Stomach smooth muscle (tissue), 2 donors: ENCODE measurements at regions not wholly inside any gene's neighbourhood (a gene's known extent, or its start where the extent isn't known, plus 50 kb on each side); places are given as distances from the start of the nearest gene placed in this dataset.
"Not testable (repeated sequence)": the region's sequence is repeated elsewhere in the genome, so short reads cannot be mapped to it uniquely, and the experiment has no call there.

Source experiments
- H3K27ac ChIP-seq: one replicate; pipeline ENCODE4 v1.7.0; 2013; ENCODE audit warnings: mild to moderate bottlenecking, low read length, inconsistent platforms
- H3K27me3 ChIP-seq, 2 donors: one replicate each; pipeline ENCODE4 v1.7.0; 2013; ENCODE audit warnings: low read length in 2 of 2; ENCODE audit not compliant: insufficient read depth in 2 of 2, control insufficient read depth in 1 of 2
- H3K36me3 ChIP-seq, 2 donors: one replicate each; pipeline ENCODE4 v1.7.0; 2013; ENCODE audit warnings: low read length in 2 of 2; ENCODE audit not compliant: control insufficient read depth in 2 of 2, insufficient read depth in 2 of 2
- H3K4me1 ChIP-seq: one replicate; pipeline ENCODE4 v1.7.0; 2013; ENCODE audit warnings: low read length; ENCODE audit not compliant: control insufficient read depth, insufficient read depth
- H3K4me3 ChIP-seq, 2 donors: one replicate each; pipeline ENCODE4 v1.7.0; 2013; ENCODE audit warnings: low read length in 2 of 2
- H3K9ac ChIP-seq, 2 donors: one replicate each; pipeline ENCODE4 v1.7.0; 2013; ENCODE audit warnings: low read length in 2 of 2, mild to moderate bottlenecking in 1 of 2
- H3K9me3 ChIP-seq, 2 donors: one replicate each; pipeline ENCODE4 v1.7.0; 2013; ENCODE audit warnings: low read length in 2 of 2; ENCODE audit not compliant: control insufficient read depth in 2 of 2
- donor health status: healthy.
- donor health status: Pancreatic carcinoma.

- Histone ChIP-seq H3K27me3 (no peaks in the 10 kb centered on the region), H3K9me3 (no peaks in the 10 kb centered on the region), H3K4me3 (no peak overlapping the region), H3K27ac (no peak overlapping the region), H3K9ac (no peak overlapping the region), H3K36me3 (no peaks in the 10 kb centered on the region), H3K4me1 (no peaks in the 10 kb centered on the region)
Observed at GRCh38 chr4:123234955-123235354, 161.6 kb upstream of the SPRY1 start.

- H3K9ac ChIP-seq: no peak overlapping the region
- H3K4me3 ChIP-seq: no peak overlapping the region
- H3K36me3 ChIP-seq: no peaks in the 10 kb centered on the region
- no peaks in the 10 kb centered on the region for H3K27me3 ChIP-seq
- no peaks in the 10 kb centered on the region for H3K9me3 ChIP-seq
- no peaks in the 10 kb centered on the region for H3K4me1 ChIP-seq
- no peak overlapping the region for H3K27ac ChIP-seq
Observed at GRCh38 chr4:123235431-123235830, 161.2 kb upstream of the SPRY1 start.

- Histone ChIP-seq H3K9ac (no peak overlapping the region), H3K36me3 (no peaks in the 10 kb centered on the region), H3K4me3 (no peak overlapping the region), H3K9me3 (no peaks in the 10 kb centered on the region), H3K27ac (no peak overlapping the region), H3K27me3 (no peaks in the 10 kb centered on the region), H3K4me1 (no peaks in the 10 kb centered on the region)
Observed at GRCh38 chr4:123236606-123237005, 160.0 kb upstream of the SPRY1 start.

GRCh38 chr4:123240286-123240685 lies 156.3 kb upstream of the SPRY1 start:
- not testable (repeated sequence) for H3K9ac ChIP-seq, H3K36me3 ChIP-seq, H3K27me3 ChIP-seq, H3K4me3 ChIP-seq, H3K9me3 ChIP-seq, H3K27ac ChIP-seq, H3K4me1 ChIP-seq

- H3K9me3 ChIP-seq: not testable (repeated sequence)
Observed at GRCh38 chr4:123243220-123243619, 153.4 kb upstream of the SPRY1 start.

GRCh38 chr4:123244137-123244536 lies 152.5 kb upstream of the SPRY1 start:
- peaks cover 11% of the 10 kb centered on the region for H3K4me1 ChIP-seq
- no peak overlapping the region for H3K9ac ChIP-seq
- no peaks in the 10 kb centered on the region for H3K27me3 ChIP-seq
- no peaks in the 10 kb centered on the region for H3K9me3 ChIP-seq
- H3K36me3 ChIP-seq: no peaks in the 10 kb centered on the region
- H3K27ac ChIP-seq: no peak overlapping the region
- no peak overlapping the region for H3K4me3 ChIP-seq

More at GRCh38 chr4:123243220-123243619, 153.4 kb upstream of the SPRY1 start:
- not testable (repeated sequence) for H3K27ac ChIP-seq, H3K9ac ChIP-seq, H3K27me3 ChIP-seq, H3K4me1 ChIP-seq, H3K36me3 ChIP-seq, H3K4me3 ChIP-seq

- Histone ChIP-seq H3K4me3 (peak overlapping the region in 1 of 2 donors; percentile 26), H3K27me3 (no peaks in the 10 kb centered on the region), H3K9ac (peak overlapping the region in 1 of 2 donors; percentile 30), H3K9me3 (no peaks in the 10 kb centered on the region), H3K4me1 (peaks cover 17% of the 10 kb centered on the region), H3K27ac (peak overlapping the region; percentile 20), H3K36me3 (no peaks in the 10 kb centered on the region)
Observed at GRCh38 chr4:123246085-123246484, 150.5 kb upstream of the SPRY1 start.

GRCh38 chr4:123248085-123248659 lies 148.4 kb upstream of the SPRY1 start:
- Histone ChIP-seq H3K36me3 (no peaks in the 10 kb centered on the region), H3K4me1 (peaks cover 17% of the 10 kb centered on the region), H3K27me3 (no peaks in the 10 kb centered on the region), H3K9ac (no peak overlapping the region), H3K9me3 (no peaks in the 10 kb centered on the region), H3K27ac (no peak overlapping the region), H3K4me3 (no peak overlapping the region)

GRCh38 chr4:123249821-123250220 lies 146.8 kb upstream of the SPRY1 start:
- Histone ChIP-seq H3K4me3 (no peak overlapping the region), H3K27ac (no peak overlapping the region), H3K9me3 (no peaks in the 10 kb centered on the region), H3K9ac (no peak overlapping the region), H3K36me3 (no peaks in the 10 kb centered on the region), H3K4me1 (peaks cover 12% of the 10 kb centered on the region), H3K27me3 (no peaks in the 10 kb centered on the region)

GRCh38 chr4:123250843-123251242 lies 145.8 kb upstream of the SPRY1 start:
- no peak overlapping the region for H3K4me3 ChIP-seq
- H3K27me3 ChIP-seq: no peaks in the 10 kb centered on the region
- no peaks in the 10 kb centered on the region for H3K9me3 ChIP-seq
- H3K9ac ChIP-seq: no peak overlapping the region
- no peak overlapping the region for H3K27ac ChIP-seq
- no peaks in the 10 kb centered on the region for H3K36me3 ChIP-seq
- peaks cover 12% of the 10 kb centered on the region for H3K4me1 ChIP-seq

GRCh38 chr4:123255971-123256370 lies 140.6 kb upstream of the SPRY1 start:
- no peaks in the 10 kb centered on the region for H3K27me3 ChIP-seq
- H3K4me1 ChIP-seq: peaks cover 8% of the 10 kb centered on the region
- no peak overlapping the region for H3K9ac ChIP-seq
- no peaks in the 10 kb centered on the region for H3K9me3 ChIP-seq
- H3K27ac ChIP-seq: no peak overlapping the region
- H3K36me3 ChIP-seq: no peaks in the 10 kb centered on the region
- no peak overlapping the region for H3K4me3 ChIP-seq
